HepG2 (cell line): ENCODE measurements at regions not wholly inside any gene's neighbourhood (a gene's known extent, or its start where the extent isn't known, plus 50 kb on each side); places are given as distances from the start of the nearest gene placed in this dataset.
A peak's percentile ranks its signal among the peaks of the same experiment; 100 is the strongest.
"Not testable (repeated sequence)": the region's sequence is repeated elsewhere in the genome, so short reads cannot be mapped to it uniquely, and the experiment has no call there.

Experiments used
- ATAC-seq: fragments of 200-7000 bp; cut with Tn5 transposase; 3 replicates; pipeline ENCODE4 v1.9.1; 2020; ENCODE audit warnings: mild to moderate bottlenecking, moderate library complexity
- BruUV-seq: library from RNA; stranded (reverse); fragments of 400-500 nt; replicated peaks from 2 replicates; lab custom pipeline; 2021; lab: Mats Ljungman, UMichigan
- CTCF ChIA-PET: fragments of 300-600 bp; formaldehyde crosslinking; extraction: SDS; loops from one replicate; lab custom pipeline; 2021; ENCODE audit warnings: low total read pairs, inconsistent platforms, low intra/inter-chr PET ratio; lab: Yijun Ruan, JAX
- POLR2A ChIA-PET: fragments of 350-600 bp; sonication (Branson Sonifier 250); formaldehyde crosslinking; loops from one replicate; lab custom pipeline; 2020; ENCODE audit warnings: antibody characterized with exemption, inconsistent platforms; lab: Yijun Ruan, JAX
- DNase-seq: peaks from one replicate; pipeline ENCODE4 v3.0.0-alpha.2; 2015; ENCODE audit warnings: low spot score
- FAIRE-seq: peaks from 3 replicates; lab custom pipeline; 2011; peaks lifted over from hg19 to GRCh38; lab: Jason Lieb, UNC
- H2AFZ ChIP-seq: one replicate; pipeline ENCODE4 v1.6.1; 2011; ENCODE audit warnings: low read length, inconsistent platforms
- H3K27ac ChIP-seq: fragments of 300-600 bp; 3 replicates; pipeline ENCODE4 v1.8.0; 2011; ENCODE audit warnings: mixed run types, mild to moderate bottlenecking, mixed read lengths, low read length, inconsistent platforms; ENCODE audit not compliant: insufficient read depth; ENCODE audit errors: extremely low read length
- H3K27me3 ChIP-seq, 2 experiments: fragments of 200-600 bp in 1 of 2; 2 replicates in 1 of 2; 3 replicates in 1 of 2; pipeline versions ENCODE4 v1.6.0 to v1.8.0; 2011; ENCODE audit warnings: low read length in 2 of 2, mild to moderate bottlenecking in 2 of 2, moderate library complexity in 2 of 2, inconsistent platforms in 1 of 2; ENCODE audit not compliant: insufficient read depth in 2 of 2, control insufficient read depth in 1 of 2
- H3K36me3 ChIP-seq, 2 experiments: fragments of 200-600 bp in 1 of 2; replicated peaks in 1 of 2; 2 replicates in 1 of 2; 3 replicates in 1 of 2; pipeline versions ENCODE4 v1.5.1 to v1.8.0; 2011; ENCODE audit warnings: low read length in 2 of 2, inconsistent platforms in 1 of 2; ENCODE audit not compliant: insufficient read depth in 2 of 2, control insufficient read depth in 1 of 2
- H3K4me1 ChIP-seq: 2 replicates; pipeline ENCODE4 v1.5.1; 2012; ENCODE audit warnings: low read length, inconsistent platforms; ENCODE audit not compliant: insufficient read depth
- H3K4me2 ChIP-seq: 2 replicates; pipeline ENCODE4 v1.6.0; 2011; ENCODE audit warnings: low read depth, low read length, inconsistent platforms
- H3K4me3 ChIP-seq, 3 experiments: fragments of 200-600 bp in 1 of 3; sonication (generic), shearing (Covaris generic) in 1 of 3; replicated peaks in 1 of 3; 2 replicates each; pipeline ENCODE4 v1.5.1; 2011 to 2016; ENCODE audit warnings: low read length in 3 of 3, inconsistent platforms in 2 of 3, low read depth in 2 of 3, mild to moderate bottlenecking in 2 of 3, control low read depth in 1 of 3, mixed read lengths in 1 of 3; ENCODE audit not compliant: insufficient read depth in 1 of 3
- H3K79me2 ChIP-seq: one replicate; pipeline ENCODE4 v1.6.1; 2011; ENCODE audit warnings: low read length, inconsistent platforms; ENCODE audit not compliant: insufficient read depth
- H3K9ac ChIP-seq: 2 replicates; pipeline ENCODE4 v1.6.0; 2011; ENCODE audit warnings: mild to moderate bottlenecking, low read depth, low read length, inconsistent platforms; ENCODE audit not compliant: insufficient read depth
- H3K9me3 ChIP-seq: 2 replicates; pipeline ENCODE4 v1.5.1; 2012; ENCODE audit warnings: mild to moderate bottlenecking, low read length
- H4K20me1 ChIP-seq: 2 replicates; pipeline ENCODE4 v1.6.0; 2011; ENCODE audit warnings: inconsistent platforms, mild to moderate bottlenecking, low read length, moderate library complexity; ENCODE audit not compliant: insufficient read depth
- DNMT3B ChIP-seq: conservative IDR thresholded peaks from 2 replicates; pipeline ENCODE4 v1.6.1; 2016; ENCODE audit warnings: missing biosample characterization, control low read depth
- KMT2A ChIP-seq: sonication (generic); formaldehyde crosslinking; IDR thresholded peaks from 2 replicates; pipeline ENCODE4 v1.4.0; 2020; ENCODE audit warnings: missing genetic modification reagents
- LCORL ChIP-seq, 2 experiments: fragments of 450-650 bp in 1 of 2; sonication (generic) in 1 of 2; formaldehyde crosslinking in 1 of 2; IDR thresholded peaks; 2 replicates each; pipeline versions ENCODE4 v1.5.0 to v1.6.1; 2017 to 2020; ENCODE audit warnings: antibody characterized with exemption in 1 of 2, missing genetic modification reagents in 1 of 2
- RAD51 ChIP-seq: fragments of 450-650 bp; IDR thresholded peaks from 2 replicates; pipeline ENCODE4 v1.6.1; 2016; ENCODE audit warnings: borderline replicate concordance
- USF2 ChIP-seq, 2 experiments: sonication (generic) in 1 of 2; formaldehyde crosslinking in 1 of 2; IDR thresholded peaks; 2 replicates each; pipeline versions ENCODE4 v1.5.1 to v1.6.1; 2011 to 2020; ENCODE audit warnings: borderline replicate concordance in 1 of 2, low read depth in 1 of 2, low read length in 1 of 2, mild to moderate bottlenecking in 1 of 2, missing genetic modification reagents in 1 of 2, moderate library complexity in 1 of 2
- ZBTB25 ChIP-seq: IDR thresholded peaks from 2 replicates; pipeline ENCODE4 v1.6.1; 2018; ENCODE audit warnings: missing genetic modification reagents
- ZBTB7B ChIP-seq: sonication (generic); formaldehyde crosslinking; IDR thresholded peaks from 2 replicates; pipeline ENCODE4 v1.4.0; 2020; ENCODE audit warnings: missing genetic modification reagents
- ZC3H4 ChIP-seq: sonication (generic); formaldehyde crosslinking; IDR thresholded peaks from 2 replicates; pipeline ENCODE4 v1.4.0; 2020; ENCODE audit warnings: missing genetic modification reagents, borderline replicate concordance
- ZFP1 ChIP-seq: IDR thresholded peaks from 2 replicates; pipeline ENCODE4 v1.6.1; 2016
- ZKSCAN1 ChIP-seq: fragments of 150-350 bp; IDR thresholded peaks from 2 replicates; pipeline ENCODE4 v1.6.1; 2014; ENCODE audit warnings: low read length
- ZKSCAN5 ChIP-seq: sonication (generic); formaldehyde crosslinking; IDR thresholded peaks from 2 replicates; pipeline ENCODE4 v1.5.1; 2020; ENCODE audit warnings: mild to moderate bottlenecking, missing genetic modification reagents
- ZNF770 ChIP-seq: sonication (generic); formaldehyde crosslinking; IDR thresholded peaks from 2 replicates; pipeline ENCODE4 v1.5.0; 2020; ENCODE audit warnings: mild to moderate bottlenecking, missing genetic modification reagents
- ZSCAN12 ChIP-seq: sonication (generic); formaldehyde crosslinking; IDR thresholded peaks from 2 replicates; pipeline ENCODE4 v1.9.0; 2021; ENCODE audit warnings: mild to moderate bottlenecking, missing genetic modification reagents
- WGBS: methylation state at CpG from one replicate; pipeline ENCODE4 v1.1.6; 2017; ENCODE audit warnings: low lambda C conversion rate; 5-methylcytosine and 5-hydroxymethylcytosine counted together
- in situ Hi-C: cut with HindIII; loops from 2 replicates; pipeline ENCODE4 v1.10.0; 2017; ENCODE audit warnings: low pct_unique_long_range_greater_than_20kb; ENCODE audit not compliant: extremely low pct_ligation_motif_present
- intact Hi-C: fragments of 100-400 bp; cut with micrococcal nuclease; formaldehyde crosslinking; loops from one replicate; pipeline ENCODE4 v1.10.0; 2022; ENCODE audit not compliant: unreplicated experiment

GRCh38 chr12:129997239-129997638, 93.4 kb upstream of the TMEM132D start (continued):
- TF ChIP-seq ZNF770 (CRISPR knock-in tag) (no peak), ZBTB7B (CRISPR knock-in tag) (no peak), KMT2A (CRISPR knock-in tag) (no peak), ZBTB25 (CRISPR knock-in tag) (no peak), ZSCAN12 (CRISPR knock-in tag) (no peak), ZKSCAN5 (CRISPR knock-in tag) (no peak), ZFP1 (no peak), ZKSCAN1 (no peak), ZC3H4 (no peak), DNMT3B (CRISPR knock-in tag) (no peak)
- TF ChIP-seq, all 625 proteins: peak for 0

GRCh38 chr12:130004310-130004877, 100.6 kb upstream of the TMEM132D start:
- intact Hi-C loops; H3K27ac ChIP-seq; H3K4me1 ChIP-seq; H3K79me2 ChIP-seq; in situ Hi-C loops; BruUV-seq; FAIRE-seq; H4K20me1 ChIP-seq; DNase-seq; POLR2A ChIA-PET; ATAC-seq; H2AFZ ChIP-seq; H3K36me3 ChIP-seq; H3K9ac ChIP-seq; H3K9me3 ChIP-seq; CTCF ChIA-PET; H3K4me2 ChIP-seq; H3K4me3 ChIP-seq; TF ChIP-seq USF2 (CRISPR knock-in tag; IDR thresholded peaks at IDR 0.05; ENCODE audit: borderline replicate concordance); LCORL (CRISPR knock-in tag; IDR thresholded peaks at IDR 0.05): not testable (repeated sequence)
- TF ChIP-seq USF2 (IDR thresholded peaks at IDR 0.05; ENCODE audit: low read depth, low read length), result peak; percentile 93
- 0 out of 2 replicates have a peak, but pooled peaks have one; percentile 5 for TF ChIP-seq LCORL (IDR thresholded peaks at IDR 0.05)
- TF ChIP-seq RAD51, result peak; percentile 94
- peaks cover 3 to 15% of the 10 kb centered on the region in 2 experiments; a peak in 3 of 5 replicates for H3K27me3 ChIP-seq
- WGBS, result 0% methylated on average over 4 of the region's 4 CpGs
